Stimulated activated CD4-positive, alpha-beta T cell treated with anti-CD3 and anti-CD28 coated beads, Interleukin-12 subunit alpha, Interleukin-12 subunit beta, amount 100 ng/mL, for 4 hours (primary cell): ENCODE measurements at regions not wholly inside any gene's neighbourhood (a gene's known extent, or its start where the extent isn't known, plus 50 kb on each side); places are given as distances from the start of the nearest gene placed in this dataset.
"Not testable (repeated sequence)": the region's sequence is repeated elsewhere in the genome, so short reads cannot be mapped to it uniquely, and the experiment has no call there.

Experiments
- DNase-seq: peaks from one replicate; pipeline ENCODE4 v3.0.0-alpha.2; 2020

GRCh38 chr1:163922743-163923201, 601.0 kb downstream of the NUF2 start:
- DNase-seq, result no peak

DNA sequence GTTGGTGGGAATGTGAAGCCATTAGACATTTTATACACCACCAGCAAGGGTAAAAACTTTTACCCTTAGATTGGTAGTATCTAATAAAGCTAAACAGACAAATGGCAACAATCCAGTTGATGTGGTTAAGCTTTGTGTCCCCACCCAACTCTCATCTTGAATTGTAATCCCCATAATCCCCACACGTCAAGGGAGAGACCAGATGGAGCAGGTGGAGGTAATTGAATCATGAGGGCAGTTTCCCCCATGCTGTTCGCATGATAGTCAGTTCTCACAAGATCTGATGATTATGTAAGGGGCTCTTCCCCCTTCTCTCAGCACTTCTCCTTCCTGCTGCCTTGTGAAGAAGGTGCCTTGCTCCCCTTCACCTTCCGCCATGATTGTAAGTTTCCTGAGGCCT, 602.3 kb downstream of the NUF2 start:
- DNase-seq, result no peak

- no peak for DNase-seq
These were observed 605.7 kb downstream of the NUF2 start for GRCh38 chr1:163927493-163927892.

DNA sequence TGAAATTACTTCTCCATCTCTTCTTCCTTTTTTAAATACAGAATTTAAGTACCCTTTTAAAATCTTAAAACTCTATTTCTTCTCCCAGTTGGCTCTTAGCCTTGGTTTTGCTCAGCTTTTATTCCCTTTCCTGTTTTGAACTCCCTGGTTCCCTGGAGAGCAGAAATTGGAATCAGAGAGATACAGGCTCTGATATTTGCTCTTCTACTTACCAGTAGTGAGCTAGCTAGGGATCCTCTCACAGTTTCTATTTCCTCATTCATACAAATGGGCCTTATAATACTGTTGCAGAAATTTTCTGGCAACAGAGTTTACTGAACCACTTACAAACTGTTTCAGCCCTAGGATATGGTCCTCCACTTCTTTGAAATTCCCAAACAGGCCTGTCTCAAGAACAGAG, 606.3 kb downstream of the NUF2 start:
- DNase-seq, result no peak

DNA sequence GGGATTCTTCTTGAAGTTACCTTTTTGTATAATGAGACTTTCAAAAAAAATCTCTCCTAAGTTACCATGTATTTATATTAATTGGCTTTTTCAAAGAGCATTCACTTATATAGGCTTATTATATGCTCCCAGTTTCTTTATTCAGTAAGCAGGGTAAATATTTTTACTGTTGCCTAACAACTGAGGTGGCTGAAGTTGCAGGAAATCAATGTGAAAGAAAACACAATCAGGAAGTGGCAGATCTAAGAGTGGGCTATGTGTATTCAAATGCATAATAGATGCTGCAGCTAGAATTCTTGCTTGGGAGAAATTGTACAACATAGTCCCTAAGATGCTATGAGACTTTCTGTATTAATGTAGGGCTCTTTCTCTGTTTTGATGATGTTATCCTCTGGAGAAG, 606.9 kb downstream of the NUF2 start:
- no peak for DNase-seq

DNA sequence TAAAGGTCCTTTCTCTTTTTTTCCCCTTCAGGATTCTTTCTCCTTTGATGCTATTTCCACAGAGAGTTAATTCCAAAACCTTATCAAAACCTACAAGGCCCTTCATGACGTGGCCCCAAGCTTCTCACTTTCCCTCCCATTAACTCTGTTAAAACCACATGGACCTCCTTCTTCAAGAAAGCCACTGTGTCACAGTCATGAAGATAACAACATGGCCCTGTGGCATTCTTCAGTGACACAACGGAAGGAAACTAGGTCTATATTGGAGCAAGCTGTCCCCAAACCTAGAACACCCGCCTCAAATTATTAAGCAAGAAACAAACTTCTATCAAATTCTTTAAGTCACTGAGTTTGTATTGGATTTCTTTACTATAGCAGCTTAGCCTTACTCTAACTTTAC, 611.1 kb downstream of the NUF2 start:
- no peak for DNase-seq

- no peak for DNase-seq
These were observed 611.7 kb downstream of the NUF2 start for GRCh38 chr1:163933437-163933836.

DNA sequence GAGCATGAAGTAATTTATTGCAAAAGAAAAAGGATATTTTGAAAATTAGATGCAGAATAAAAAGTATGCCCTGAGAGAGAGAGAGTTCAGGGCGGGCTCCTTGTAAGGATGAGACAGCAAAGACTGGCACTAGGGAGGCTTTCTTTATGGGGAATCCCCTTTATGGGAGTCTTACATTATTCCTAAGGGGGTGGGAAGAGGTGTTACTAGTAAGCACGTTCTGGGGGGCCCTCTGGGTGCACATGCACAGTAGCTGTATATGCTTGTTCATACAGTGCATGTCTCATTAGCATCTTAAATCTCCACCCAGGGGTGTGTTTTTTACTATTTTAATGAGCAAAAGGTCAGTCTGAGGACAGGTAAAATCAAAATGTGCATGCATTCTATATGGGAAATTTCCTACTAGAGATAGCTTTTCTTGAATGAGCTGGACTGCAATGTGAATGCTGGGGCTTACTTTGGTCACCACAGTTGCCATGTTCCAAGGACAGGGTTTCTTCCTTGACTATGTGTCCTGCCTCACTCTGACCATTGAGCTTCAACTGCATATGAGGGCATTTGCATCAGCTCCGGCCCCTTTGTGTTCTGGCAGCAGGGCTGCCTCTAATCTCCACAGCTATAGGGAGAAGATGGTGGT, 614.1 kb downstream of the NUF2 start:
- DNase-seq, result no peak

DNA sequence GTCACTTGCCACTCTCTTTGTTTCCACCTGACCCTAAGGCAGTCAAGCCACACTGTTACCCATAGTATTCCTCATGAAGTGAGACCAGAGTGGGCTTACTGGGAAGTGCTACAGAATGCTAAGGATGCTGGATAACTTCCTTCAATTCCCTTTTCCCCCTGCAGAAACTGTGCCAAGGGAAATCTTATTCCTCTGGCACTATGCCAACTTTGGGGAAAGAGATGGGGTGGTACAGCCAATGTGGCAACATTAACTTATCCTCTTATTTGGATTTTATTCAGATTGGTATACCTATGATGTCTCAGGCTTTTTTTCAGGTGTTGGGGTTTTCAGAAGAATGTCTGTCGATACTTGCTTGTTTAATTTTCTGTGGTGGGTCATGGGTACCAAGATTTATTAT, 599.4 kb upstream of the PBX1 start:
- no peak for DNase-seq

DNA sequence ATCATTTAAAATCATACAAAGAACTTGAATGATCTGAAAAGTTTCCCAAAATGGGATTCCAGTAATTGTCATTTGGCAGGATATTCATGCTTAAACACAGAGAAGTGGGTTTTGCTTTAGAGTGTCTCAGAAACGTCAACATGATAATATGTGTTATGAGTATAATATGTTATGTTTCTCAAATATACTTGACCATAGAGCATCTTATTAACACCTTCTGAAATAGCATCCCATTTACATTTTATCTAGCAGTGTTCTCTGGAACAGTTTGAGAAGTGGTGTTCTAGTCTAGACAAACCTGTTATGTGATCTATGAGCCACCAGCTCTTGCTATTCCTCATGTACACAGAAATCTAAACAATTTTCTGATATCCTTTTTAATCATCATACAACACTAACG, 588.8 kb upstream of the PBX1 start:
- DNase-seq, result no peak

DNA sequence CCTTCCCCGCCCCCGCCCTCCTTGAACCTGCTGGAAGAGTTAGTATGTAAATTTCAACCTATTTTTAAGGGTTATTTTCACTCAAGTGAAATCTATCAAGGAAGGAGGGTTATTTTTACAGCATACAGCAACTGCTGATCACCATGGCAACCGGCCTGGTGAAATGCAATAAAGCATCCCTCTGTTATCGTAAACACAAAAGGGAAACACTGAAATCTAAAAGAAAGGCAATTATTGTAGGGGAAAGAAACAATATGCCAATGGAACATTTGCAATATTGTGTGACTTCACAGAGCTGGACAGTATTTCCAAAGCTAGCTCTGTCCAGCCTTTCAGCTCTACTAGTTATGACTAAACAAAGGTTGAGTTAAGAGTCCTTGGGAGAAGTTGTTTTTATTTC, 588.3 kb upstream of the PBX1 start:
- DNase-seq, result no peak

DNA sequence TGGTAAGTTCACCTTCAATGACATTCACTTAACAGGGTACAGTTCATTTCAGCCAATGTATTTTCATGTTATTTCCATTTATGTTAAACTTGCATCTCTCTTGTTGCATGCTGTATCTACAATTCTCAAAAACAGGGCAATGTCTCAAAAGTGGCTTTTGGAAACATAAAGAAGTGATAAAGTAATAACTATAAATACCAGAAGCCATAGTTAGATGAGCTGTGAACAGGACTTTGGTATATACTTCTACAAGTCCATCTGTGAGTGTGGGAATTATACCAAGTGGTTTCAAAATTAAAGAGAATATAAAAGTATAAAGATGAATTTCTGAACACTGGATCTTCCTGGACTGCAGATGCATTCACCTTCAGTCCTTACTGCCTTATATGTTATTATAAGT, 585.4 kb upstream of the PBX1 start:
- no peak for DNase-seq

DNA sequence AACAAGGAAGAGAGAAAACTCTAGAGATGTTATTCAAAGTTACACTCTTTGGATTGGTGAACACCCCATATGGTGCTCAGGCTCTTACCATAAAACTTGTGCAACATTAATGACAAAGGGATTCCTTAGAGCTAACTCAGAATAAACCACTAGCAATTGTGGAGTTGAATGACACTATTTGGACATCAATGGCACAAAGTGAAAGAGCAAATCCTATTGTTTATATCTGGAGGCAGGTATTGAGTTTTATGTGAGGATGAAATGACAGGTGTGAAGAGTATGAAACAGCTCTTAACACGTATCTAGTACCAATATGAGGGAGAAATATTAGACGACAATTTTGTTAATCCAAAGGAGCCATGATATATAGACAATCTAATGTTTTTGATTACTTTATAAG, 584.9 kb upstream of the PBX1 start:
- DNase-seq, result no peak

DNA sequence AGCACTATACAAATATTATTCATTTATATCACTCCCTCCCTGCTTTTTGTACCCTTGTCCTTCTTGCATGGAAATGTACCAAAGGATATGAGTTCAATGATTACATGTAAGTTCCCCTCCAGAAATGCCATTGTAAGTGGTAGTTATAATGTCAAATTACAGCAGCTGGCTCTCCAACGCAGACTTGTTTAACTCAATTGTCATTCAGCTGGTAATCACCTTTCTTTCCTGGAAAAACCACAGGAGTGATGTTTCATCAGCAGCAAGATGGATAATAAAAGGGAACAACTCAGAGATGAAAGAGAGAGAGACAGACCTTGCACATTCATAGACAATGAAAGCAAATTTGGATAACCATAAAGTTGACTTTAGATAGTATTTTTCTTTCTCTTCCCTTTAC, 578.6 kb upstream of the PBX1 start:
- DNase-seq, result no peak

DNA sequence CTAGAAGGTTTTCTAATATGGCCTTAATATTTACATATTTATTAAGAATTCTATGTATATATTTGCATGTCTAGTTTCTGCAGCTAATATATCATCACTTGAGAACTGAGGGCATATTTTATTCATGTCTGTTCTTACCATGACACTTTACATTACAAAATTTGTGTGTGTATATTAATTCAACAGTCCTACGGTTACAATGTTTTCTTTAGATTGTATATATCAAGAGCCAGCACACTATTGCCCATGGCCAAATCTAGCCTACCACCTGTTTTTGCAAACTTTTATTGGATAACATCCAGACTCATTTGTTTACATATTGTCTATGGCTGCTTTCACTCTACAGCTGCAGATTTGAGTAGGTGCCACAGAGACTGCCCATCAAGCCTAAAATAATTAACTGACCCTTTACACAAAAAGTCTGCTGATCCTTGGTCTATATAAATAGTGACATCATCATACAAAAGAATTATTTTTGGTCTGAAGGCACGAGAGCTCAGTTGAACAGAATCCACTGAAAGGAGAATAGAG, 577.4 kb upstream of the PBX1 start:
- DNase-seq, result no peak

GRCh38 chr1:163983097-163983496, 575.9 kb upstream of the PBX1 start:
- no peak for DNase-seq

DNA sequence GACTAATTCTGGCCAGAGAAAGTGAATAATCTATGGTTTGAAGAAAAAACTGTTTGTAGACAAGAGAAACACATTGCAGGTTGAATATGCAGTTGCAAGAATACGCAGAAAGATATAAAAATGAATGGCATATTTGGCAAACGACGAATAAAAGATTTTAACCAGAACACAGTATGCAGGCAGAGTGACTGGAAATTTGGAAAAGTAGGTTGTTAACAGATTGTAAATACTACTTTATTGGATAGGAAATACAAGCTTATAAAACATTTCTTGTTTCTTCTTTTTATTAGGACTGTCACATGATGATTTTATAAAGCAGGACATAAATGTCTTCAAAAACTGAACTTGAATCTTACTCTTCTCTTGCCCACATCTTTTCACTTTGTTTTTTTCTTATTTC, 573.3 kb upstream of the PBX1 start:
- DNase-seq, result no peak

DNA sequence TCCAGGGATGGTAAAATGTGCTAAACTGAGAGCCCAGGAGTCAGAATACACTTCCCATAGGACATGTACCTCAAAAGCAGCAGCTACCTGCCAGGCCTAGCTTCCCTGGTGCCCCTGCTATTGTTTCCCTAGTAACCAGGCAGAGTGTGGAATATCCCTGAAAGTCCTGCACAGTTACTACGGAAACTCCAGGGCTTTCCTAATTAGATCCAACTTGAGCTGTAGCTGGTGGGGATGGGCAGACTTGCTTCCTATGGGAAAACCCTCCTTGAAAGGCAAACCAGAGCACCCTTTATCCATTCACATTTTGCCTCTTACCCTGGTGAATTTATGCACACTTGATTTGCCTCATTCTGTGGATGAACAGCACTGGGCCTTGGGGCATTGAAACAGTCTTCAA, 559.9 kb upstream of the PBX1 start:
- no peak for DNase-seq

GRCh38 chr1:164006186-164006585, 552.8 kb upstream of the PBX1 start:
- DNase-seq, result not testable (repeated sequence)

DNA sequence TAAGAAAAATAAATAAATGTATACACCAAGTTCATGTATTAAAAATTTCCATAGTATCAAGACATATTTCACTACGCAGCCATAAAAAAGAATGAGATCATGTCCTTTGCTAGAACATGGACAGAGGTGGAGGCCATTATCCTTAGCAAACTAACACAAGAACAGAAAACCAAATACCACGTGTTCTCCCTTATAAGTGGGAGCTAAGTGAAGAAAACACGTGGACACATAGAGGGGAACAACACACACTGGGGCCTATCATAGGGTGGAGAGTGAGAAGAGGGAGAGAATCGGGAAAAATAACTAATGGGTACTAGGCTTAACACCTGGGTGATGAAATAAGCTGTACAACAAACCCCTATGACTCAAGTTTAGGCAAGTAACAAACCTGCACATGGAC, 552.4 kb upstream of the PBX1 start:
- no peak for DNase-seq

DNA sequence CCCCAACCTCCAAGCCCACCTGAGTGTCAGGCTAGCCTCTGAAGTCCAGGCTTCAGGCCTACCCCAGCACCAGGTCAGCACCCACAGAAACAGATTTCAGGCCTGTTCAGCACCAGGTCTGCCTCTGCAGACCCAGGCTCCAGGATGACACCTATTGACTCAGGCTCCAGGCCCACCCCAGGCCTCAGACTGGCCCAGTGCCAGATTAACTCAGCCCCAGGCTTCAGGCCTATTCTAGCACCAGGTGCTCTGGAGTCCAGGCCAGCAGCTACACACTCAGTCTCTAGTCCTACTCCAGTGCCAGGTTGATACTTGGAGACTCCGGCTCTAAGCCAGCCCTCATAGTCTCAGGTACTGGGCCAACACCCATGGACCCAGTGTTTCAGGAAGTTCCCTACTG, 541.7 kb upstream of the PBX1 start:
- DNase-seq, result no peak

DNA sequence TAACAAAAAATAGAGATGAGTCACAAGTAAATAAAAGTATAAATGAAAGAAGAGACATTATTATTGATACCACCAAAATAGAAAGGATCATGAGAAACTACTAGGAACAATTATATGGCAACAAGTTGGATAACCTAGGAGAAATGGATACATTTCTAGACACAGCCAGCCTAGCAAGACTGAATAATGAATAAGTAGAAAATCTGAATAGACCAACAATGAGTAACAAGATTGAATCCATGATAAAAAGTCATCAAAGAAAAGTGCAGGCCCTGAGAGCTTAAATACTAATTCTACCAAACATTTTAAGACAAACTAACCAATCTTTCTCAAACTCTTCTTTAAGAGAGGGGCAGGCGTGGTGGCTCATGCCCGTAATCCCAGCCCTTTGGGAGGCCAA, 538.6 kb upstream of the PBX1 start:
- DNase-seq, result no peak

- no peak for DNase-seq
These were observed 537.2 kb upstream of the PBX1 start for GRCh38 chr1:164021813-164022212.

DNA sequence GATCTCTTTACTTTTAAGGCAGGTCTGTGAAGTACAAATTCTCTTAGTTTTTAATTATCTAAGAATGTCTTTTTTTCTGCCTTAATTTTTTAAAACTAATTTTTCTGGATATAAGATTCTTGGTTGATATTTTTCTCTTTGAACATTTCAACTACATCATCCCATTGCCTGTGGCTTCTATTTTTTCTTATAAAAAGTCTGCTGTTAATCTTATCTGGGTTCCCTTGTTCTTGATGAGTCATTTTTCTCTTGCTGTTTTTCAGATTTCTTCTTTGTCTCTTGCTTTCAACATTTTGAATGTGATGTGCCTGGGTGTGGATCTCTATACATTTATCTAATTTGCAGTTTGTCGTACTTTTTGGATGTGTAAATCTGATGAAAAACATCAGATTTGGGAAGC, 525.2 kb upstream of the PBX1 start:
- DNase-seq, result no peak

GRCh38 chr1:164040754-164041153, 518.2 kb upstream of the PBX1 start:
- no peak for DNase-seq

GRCh38 chr1:164051782-164052181, 507.2 kb upstream of the PBX1 start:
- DNase-seq, result no peak
